Activated CD4-positive, alpha-beta T cell treated with anti-CD3 and anti-CD28 coated beads for 36 hours (primary cell): ENCODE measurements at regions not wholly inside any gene's neighbourhood (a gene's known extent, or its start where the extent isn't known, plus 50 kb on each side); places are given as distances from the start of the nearest gene placed in this dataset.

Experiments
- ATAC-seq: fragments of 200-7000 bp; cut with Tn5 transposase; one replicate; pipeline ENCODE4 v1.10.0; 2021; ENCODE audit warnings: mild to moderate bottlenecking, moderate library complexity
- CTCF ChIA-PET: fragments of 350-600 bp; sonication (Branson Sonifier 250); formaldehyde crosslinking; loops from one replicate; lab custom pipeline; 2021; ENCODE audit warnings: antibody characterized with exemption; lab: Charles Lee
- POLR2A ChIA-PET: fragments of 350-600 bp; sonication (Branson Sonifier 250); formaldehyde crosslinking; loops from one replicate; lab custom pipeline; 2021; ENCODE audit warnings: antibody characterized with exemption, inconsistent platforms; lab: Charles Lee
- DNase-seq: peaks from one replicate; pipeline ENCODE4 v3.0.0-alpha.2; 2020
- H3K27ac Mint-ChIP-seq: one replicate; pipeline ENCODE4 v1.8.0; 2021; ENCODE audit warnings: mixed read lengths
- H3K27me3 Mint-ChIP-seq: one replicate; pipeline ENCODE4 v1.8.0; 2021; ENCODE audit warnings: mixed read lengths
- H3K36me3 Mint-ChIP-seq: one replicate; pipeline ENCODE4 v1.8.0; 2021; ENCODE audit warnings: low read depth, mixed read lengths
- H3K4me1 Mint-ChIP-seq: one replicate; pipeline ENCODE4 v1.8.0; 2021; ENCODE audit warnings: mixed read lengths
- H3K4me3 Mint-ChIP-seq: one replicate; pipeline ENCODE4 v1.8.0; 2021; ENCODE audit warnings: mild to moderate bottlenecking, moderate library complexity, mixed read lengths
- H3K9me3 Mint-ChIP-seq: one replicate; pipeline ENCODE4 v1.8.0; 2021; ENCODE audit warnings: low read depth, mixed read lengths
- intact Hi-C, 2 experiments: fragments of 100-400 bp; cut with DNase I in 1 of 2; cut with micrococcal nuclease in 1 of 2; formaldehyde crosslinking; loops; one replicate each; pipeline versions ENCODE4 v1.14.2 to v1.15.1; 2022 to 2024; cut with DNase I, micrococcal nuclease

GRCh38 chr9:117480729-117481128 is 65.9 kb upstream of the ASTN2 start:
- POLR2A ChIA-PET, result no interaction called here
- Mint-ChIP-seq H3K27me3 (peaks cover 7% of the 10 kb centered on the region), H3K4me3 (no peak overlapping the region), H3K4me1 (no peaks in the 10 kb centered on the region), H3K36me3 (no peaks in the 10 kb centered on the region), H3K9me3 (no peaks in the 10 kb centered on the region), H3K27ac (no peak overlapping the region)
- intact Hi-C loops, result no loop called here
- CTCF ChIA-PET, result interaction anchor here (0.5 kb wide), 1 partner anchor 66 kb away, joined by 3 read pairs; no protein-coding TSS in a partner anchor
- DNase-seq (no peak), ATAC-seq (no peak)

- Mint-ChIP-seq H3K4me3 (no peak overlapping the region), H3K27me3 (peaks cover 4% of the 10 kb centered on the region), H3K4me1 (no peaks in the 10 kb centered on the region), H3K36me3 (no peaks in the 10 kb centered on the region), H3K27ac (no peak overlapping the region), H3K9me3 (no peaks in the 10 kb centered on the region)
- DNase-seq (no peak), ATAC-seq (no peak)
- ChIA-PET POLR2A (no interaction called here), CTCF (interaction anchor here (0.5 to 1.0 kb wide), 2 partner anchors 8 to 67 kb away, joined by 3 to 4 read pairs; no protein-coding TSS in a partner anchor)
- intact Hi-C loops, result no loop called here
These were observed 65.4 kb upstream of the ASTN2 start for GRCh38 chr9:117480253-117480652.

GRCh38 chr9:117473293-117473692 is 58.4 kb upstream of the ASTN2 start:
- POLR2A ChIA-PET, result no interaction called here
- H3K9me3 Mint-ChIP-seq, result no peaks in the 10 kb centered on the region
- no peak overlapping the region for H3K27ac Mint-ChIP-seq
- no peak overlapping the region for H3K4me3 Mint-ChIP-seq
- DNase-seq (no peak), ATAC-seq (no peak)
- H3K36me3 Mint-ChIP-seq, result no peaks in the 10 kb centered on the region
- intact Hi-C loops, result no loop called here
- CTCF ChIA-PET, result interaction anchor here (0.6 to 1.2 kb wide), 2 partner anchors 14 to 16 kb away, joined by 3 to 4 read pairs; no protein-coding TSS in a partner anchor
- H3K4me1 Mint-ChIP-seq, result no peaks in the 10 kb centered on the region
- H3K27me3 Mint-ChIP-seq, result peaks cover 2% of the 10 kb centered on the region

GRCh38 chr9:117470902-117471301 is 56.0 kb upstream of the ASTN2 start:
- H3K9me3 Mint-ChIP-seq, result no peaks in the 10 kb centered on the region
- H3K36me3 Mint-ChIP-seq, result no peaks in the 10 kb centered on the region
- H3K27ac Mint-ChIP-seq, result no peak overlapping the region
- ATAC-seq (no peak), DNase-seq (no peak)
- ChIA-PET POLR2A (no interaction called here), CTCF (no interaction called here)
- no peak overlapping the region for H3K4me3 Mint-ChIP-seq
- peaks cover under 1% of the 10 kb centered on the region for H3K27me3 Mint-ChIP-seq
- intact Hi-C loops, result no loop called here
- no peaks in the 10 kb centered on the region for H3K4me1 Mint-ChIP-seq

- intact Hi-C loops, result no loop called here
- no peak for ATAC-seq
- no peaks in the 10 kb centered on the region for H3K9me3 Mint-ChIP-seq
- no peaks in the 10 kb centered on the region for H3K36me3 Mint-ChIP-seq
- POLR2A ChIA-PET, result no interaction called here
- peaks cover 3% of the 10 kb centered on the region for H3K27me3 Mint-ChIP-seq
- no peak overlapping the region for H3K27ac Mint-ChIP-seq
- no peak for DNase-seq
- CTCF ChIA-PET, result no interaction called here
- H3K4me3 Mint-ChIP-seq, result no peak overlapping the region
- no peaks in the 10 kb centered on the region for H3K4me1 Mint-ChIP-seq
These were observed 55.6 kb upstream of the ASTN2 start for GRCh38 chr9:117470455-117470854.

- ChIA-PET CTCF (no interaction called here), POLR2A (no interaction called here)
These were observed 51.3 kb upstream of the ASTN2 start for GRCh38 chr9:117466111-117466510.

GRCh38 chr9:117465706-117466105 is 50.8 kb upstream of the ASTN2 start:
- intact Hi-C loops, result loop anchor here in 1 of 2 experiments (2.0 kb wide), 1 partner anchor 77 kb away; no protein-coding TSS in a partner anchor
- CTCF ChIA-PET, result no interaction called here

More at GRCh38 chr9:117466111-117466510, 51.3 kb upstream of the ASTN2 start:
- Mint-ChIP-seq H3K9me3 (peaks cover 2% of the 10 kb centered on the region), H3K36me3 (no peaks in the 10 kb centered on the region), H3K4me3 (no peak overlapping the region), H3K27me3 (peaks cover 3% of the 10 kb centered on the region), H3K27ac (peak overlapping the region; percentile 23), H3K4me1 (no peaks in the 10 kb centered on the region)
- ATAC-seq, result no peak
- intact Hi-C loops, result no loop called here
- no peak for DNase-seq

GRCh38 chr9:117464941-117465616 is 50.2 kb upstream of the ASTN2 start:
- Mint-ChIP-seq H3K36me3 (no peaks in the 10 kb centered on the region), H3K27me3 (peaks cover 3% of the 10 kb centered on the region), H3K9me3 (peaks cover 2% of the 10 kb centered on the region), H3K27ac (no peak overlapping the region), H3K4me1 (no peaks in the 10 kb centered on the region), H3K4me3 (no peak overlapping the region)
- DNase-seq (no peak), ATAC-seq (no peak)
- CTCF ChIA-PET, result no interaction called here
- POLR2A ChIA-PET, result no interaction called here
- intact Hi-C loops, result loop anchor here in 1 of 2 experiments (2.0 kb wide), 1 partner anchor 76 kb away; no protein-coding TSS in a partner anchor

More at GRCh38 chr9:117465706-117466105, 50.8 kb upstream of the ASTN2 start:
- Mint-ChIP-seq H3K27ac (peak overlapping the region; percentile 23), H3K36me3 (no peaks in the 10 kb centered on the region), H3K4me1 (no peaks in the 10 kb centered on the region), H3K27me3 (peaks cover 3% of the 10 kb centered on the region), H3K9me3 (peaks cover 2% of the 10 kb centered on the region), H3K4me3 (no peak overlapping the region)
- DNase-seq (no peak), ATAC-seq (no peak)
- POLR2A ChIA-PET, result no interaction called here
